ENCODE measurements at regions not wholly inside any gene's neighbourhood (a gene's known extent, or its start where the extent isn't known, plus 50 kb on each side); places are given as distances from the start of the nearest gene placed in this dataset.

GRCh38 chr6:92047152-92047850 is 1372.1 kb downstream of the EPHA7 start:
- Histone ChIP-seq H3K18ac (ENCODE audit: extremely low read depth, low read length) (no peak overlapping the region), H2AFZ (ENCODE audit: low read length) (peak overlapping the region; percentile 11; the same call in 1 of the 2 replicates), H3K27me3 (replicated peaks in 1 of 4; ENCODE audit: control insufficient read depth in 3 of 4, extremely low read depth in 1 of 4, insufficient read depth in 3 of 4, low read length in 3 of 4) (no peaks in the 10 kb centered on the region), H3K36me3 (ENCODE audit: control insufficient read depth in 2 of 4, insufficient read depth in 4 of 4, low read length in 3 of 4) (no peaks in the 10 kb centered on the region), H3K9ac (replicated peaks in 1 of 4; ENCODE audit: extremely low read depth in 1 of 4, low read depth in 3 of 4, low read length in 3 of 4) (no peak overlapping the region), H3K14ac (ENCODE audit: insufficient read length) (no peak overlapping the region), H3K23ac (ENCODE audit: insufficient read length) (no peak overlapping the region), H4K20me1 (replicated peaks in 1 of 2; ENCODE audit: control insufficient read depth in 1 of 2, insufficient read depth in 2 of 2, low read length in 2 of 2) (no peaks in the 10 kb centered on the region), H2BK15ac (ENCODE audit: low read length) (no peak overlapping the region), H3K4me1 (replicated peaks in 1 of 4; ENCODE audit: control insufficient read depth in 3 of 4, insufficient read depth in 4 of 4, low read length in 3 of 4) (no peaks in the 10 kb centered on the region), H3K9me3 (ENCODE audit: insufficient read depth in 2 of 2, low read depth in 1 of 2, low read length in 1 of 2) (no peaks in the 10 kb centered on the region), H2BK120ac (replicated peaks; ENCODE audit: low read depth, low read length) (no peak overlapping the region), H3K23me2 (ENCODE audit: low read depth, low read length) (no peaks in the 10 kb centered on the region), H3K79me1 (ENCODE audit: low read depth, low read length) (no peaks in the 10 kb centered on the region), H4K91ac (replicated peaks; ENCODE audit: insufficient read length, low read length) (no peak overlapping the region), H4K8ac (ENCODE audit: extremely low read depth, insufficient read depth, low read length) (no peak overlapping the region), H3K79me2 (ENCODE audit: control insufficient read depth in 1 of 2, insufficient read depth in 2 of 2, low read length in 2 of 2) (no peaks in the 10 kb centered on the region), H2BK5ac (ENCODE audit: low read depth, low read length) (no peak overlapping the region), H3K4me2 (ENCODE audit: insufficient read depth in 1 of 2, low read depth in 2 of 2, low read length in 2 of 2) (no peak overlapping the region), H2BK20ac (ENCODE audit: low read length) (no peak overlapping the region), H3K56ac (replicated peaks; ENCODE audit: insufficient read length, low read depth, low read length) (no peak overlapping the region), H2BK12ac (ENCODE audit: low read depth, low read length) (no peak overlapping the region), H3K27ac (ENCODE audit: low read depth, low read length) (no peak overlapping the region), H2AK5ac (ENCODE audit: low read depth, low read length) (no peak overlapping the region), H3K4ac (replicated peaks; ENCODE audit: insufficient read length, low read depth, low read length) (no peak overlapping the region), H3K4me3 (ENCODE audit: extremely low read depth in 1 of 4, insufficient read depth in 2 of 4, low read depth in 3 of 4, low read length in 4 of 4) (no peak overlapping the region), H4K5ac (ENCODE audit: insufficient read length, low read depth, low read length) (no peak overlapping the region)
- DNase-seq (ENCODE audit: low read depth in 1 of 2, low spot score in 2 of 2) (no peak), FAIRE-seq (no peak)
- POLR2A ChIA-PET (ENCODE audit: partially characterized antibody), result no interaction called here
- WGBS, 2 experiments (ENCODE audit: extremely low coverage in 1 of 2, insufficient coverage in 1 of 2, insufficient read length in 1 of 2, insufficient replicate concordance in 2 of 2, low coverage in 1 of 2, low lambda C conversion rate in 2 of 2, missing lambda C conversion rate in 1 of 2), result 99% methylated on average over 4 of the region's 4 CpGs; no CpG with 5 or more reads in 1 of the 2 experiments
- CTCF ChIA-PET (ENCODE audit: partially characterized antibody), result interaction anchor here (0.6 kb wide), 1 partner anchor 659 kb away, joined by 3 read pairs; no protein-coding TSS in a partner anchor
- TF ChIP-seq TEAD4 (IDR thresholded peaks at IDR 0.05; ENCODE audit: low read depth, low read length), result no peak
- no peak for TF ChIP-seq KDM5A (IDR thresholded peaks at IDR 0.05; ENCODE audit: low read length)
- TF ChIP-seq NRF1 (IDR thresholded peaks at IDR 0.05; ENCODE audit: low read depth, low read length), result no peak
- TF ChIP-seq SIN3A (conservative IDR thresholded peaks at IDR 0.05 in 1 of 2, IDR thresholded peaks at IDR 0.05 in 1 of 2; ENCODE audit: low read depth in 1 of 2, low read length in 2 of 2), result no peak
- TF ChIP-seq SRF (IDR thresholded peaks at IDR 0.05; ENCODE audit: low read depth, low read length), result no peak
- TF ChIP-seq CTCF (IDR thresholded peaks at IDR 0.05; ENCODE audit: control extremely low read depth in 1 of 3, insufficient read depth in 1 of 3, low read depth in 1 of 3, low read length in 3 of 3), result no peak
- TF ChIP-seq YY1 (IDR thresholded peaks at IDR 0.05; ENCODE audit: low read depth, low read length), result no peak
- TF ChIP-seq RXRA (IDR thresholded peaks at IDR 0.05; ENCODE audit: insufficient read depth, low read depth, low read length), result no peak
- no peak for TF ChIP-seq CHD1 (IDR thresholded peaks at IDR 0.05; ENCODE audit: low read depth, low read length)
- TF ChIP-seq CBX8 (IDR thresholded peaks at IDR 0.05; ENCODE audit: borderline replicate concordance, low read depth, low read length), result no peak
- no peak for TF ChIP-seq POLR2A (IDR thresholded peaks at IDR 0.05; ENCODE audit: control extremely low read depth in 1 of 2, low read depth in 2 of 2, low read length in 2 of 2)
- no peak for TF ChIP-seq JUND (IDR thresholded peaks at IDR 0.05; ENCODE audit: low read length)

All from H1 (cell line).